Trophoblast cell (in vitro differentiated cells and primary cell): ENCODE measurements at regions not wholly inside any gene's neighbourhood (a gene's known extent, or its start where the extent isn't known, plus 50 kb on each side); places are given as distances from the start of the nearest gene placed in this dataset.

ENCODE experiments used
- DNase-seq, 2 donors: peaks; one replicate each; pipeline ENCODE4 v3.0.0-alpha.2; 2016
- H2AFZ ChIP-seq: 2 replicates; pipeline ENCODE4 v1.6.1; 2013; ENCODE audit warnings: low read length, moderate library complexity, mild to moderate bottlenecking; ENCODE audit not compliant: insufficient read depth, poor library complexity
- H2AK5ac ChIP-seq: 2 replicates; pipeline ENCODE4 v1.6.1; 2013; ENCODE audit warnings: mild to moderate bottlenecking, low read length
- H2BK120ac ChIP-seq: 2 replicates; pipeline ENCODE4 v1.6.1; 2013; ENCODE audit warnings: low read length, mild to moderate bottlenecking, moderate library complexity; ENCODE audit not compliant: insufficient read depth, poor library complexity
- H2BK12ac ChIP-seq: 2 replicates; pipeline ENCODE4 v1.6.1; 2013; ENCODE audit warnings: mild to moderate bottlenecking, low read length, moderate library complexity
- H2BK5ac ChIP-seq: 2 replicates; pipeline ENCODE4 v1.6.1; 2013; ENCODE audit warnings: low read length, low read depth, moderate library complexity, mild to moderate bottlenecking; ENCODE audit not compliant: poor library complexity
- H3K14ac ChIP-seq: 2 replicates; pipeline ENCODE4 v1.6.1; 2013; ENCODE audit warnings: mild to moderate bottlenecking, low read length
- H3K18ac ChIP-seq: 2 replicates; pipeline ENCODE4 v1.6.1; 2013; ENCODE audit warnings: mild to moderate bottlenecking, low read length
- H3K23ac ChIP-seq: 2 replicates; pipeline ENCODE4 v1.6.1; 2013; ENCODE audit warnings: low read length
- H3K27ac ChIP-seq: 2 replicates; pipeline ENCODE4 v1.5.1; 2013; ENCODE audit warnings: low read depth, mild to moderate bottlenecking, inconsistent platforms, low read length, moderate library complexity
- H3K27me3 ChIP-seq: 2 replicates; pipeline ENCODE4 v1.6.1; 2013; ENCODE audit warnings: inconsistent platforms, mild to moderate bottlenecking, low read length, moderate library complexity; ENCODE audit not compliant: insufficient read depth
- H3K36me3 ChIP-seq, 2 experiments: 1 replicate in 1 of 2; 2 replicates in 1 of 2; pipeline ENCODE4 v1.6.1; 2013; ENCODE audit warnings: low read length in 2 of 2, mild to moderate bottlenecking in 2 of 2, moderate library complexity in 1 of 2; ENCODE audit not compliant: insufficient read depth in 2 of 2, control insufficient read depth in 1 of 2
- H3K4ac ChIP-seq: 2 replicates; pipeline ENCODE4 v1.6.1; 2013; ENCODE audit warnings: low read depth, mild to moderate bottlenecking, low read length, moderate library complexity
- H3K4me1 ChIP-seq, 2 experiments: 1 replicate in 1 of 2; 2 replicates in 1 of 2; pipeline ENCODE4 v1.6.1; 2013; ENCODE audit warnings: low read length in 2 of 2, mild to moderate bottlenecking in 2 of 2, moderate library complexity in 1 of 2; ENCODE audit not compliant: insufficient read depth in 2 of 2, control insufficient read depth in 1 of 2
- H3K4me2 ChIP-seq: 2 replicates; pipeline ENCODE4 v1.6.1; 2013; ENCODE audit warnings: inconsistent platforms, mild to moderate bottlenecking, low read length, moderate library complexity
- H3K4me3 ChIP-seq: 2 replicates; pipeline ENCODE4 v1.5.1; 2013; ENCODE audit warnings: mild to moderate bottlenecking, low read depth, low read length, inconsistent platforms
- H3K79me1 ChIP-seq: one replicate; pipeline ENCODE4 v1.6.1; 2013; ENCODE audit warnings: low read length
- H3K79me2 ChIP-seq: 2 replicates; pipeline ENCODE4 v1.6.1; 2013; ENCODE audit warnings: low read length, mild to moderate bottlenecking; ENCODE audit not compliant: control insufficient read depth, insufficient read depth, poor library complexity
- H3K9ac ChIP-seq: 2 replicates; pipeline ENCODE4 v1.6.1; 2013; ENCODE audit warnings: mild to moderate bottlenecking, low read length
- H3K9me3 ChIP-seq: 2 replicates; pipeline ENCODE4 v1.6.1; 2013; ENCODE audit warnings: low read depth, mild to moderate bottlenecking, control low read depth, inconsistent platforms, low read length; ENCODE audit not compliant: insufficient read depth
- H4K12ac ChIP-seq: 2 replicates; pipeline ENCODE4 v1.6.1; 2013; ENCODE audit warnings: low read depth, mild to moderate bottlenecking, low read length, moderate library complexity
- H4K8ac ChIP-seq: 2 replicates; pipeline ENCODE4 v1.6.1; 2013; ENCODE audit warnings: low read depth, mild to moderate bottlenecking, low read length, moderate library complexity
- H4K91ac ChIP-seq: one replicate; pipeline ENCODE4 v1.6.1; 2013; ENCODE audit warnings: low read depth, mild to moderate bottlenecking, low read length, moderate library complexity
- WGBS: extraction: QIAGEN DNeasy Blood & Tissue Kit; methylation state at CpG from one replicate; pipeline ENCODE4 v1.1.7; 2013; ENCODE audit warnings: missing lambda C conversion rate; ENCODE audit not compliant: insufficient read length, insufficient coverage; ENCODE audit errors: extremely low coverage; 5-methylcytosine and 5-hydroxymethylcytosine counted together

- H2BK120ac ChIP-seq, result no peak overlapping the region
- H3K4me3 ChIP-seq, result no peak overlapping the region
- H2AK5ac ChIP-seq, result no peak overlapping the region
- no peak overlapping the region for H3K23ac ChIP-seq
- no peak overlapping the region for H3K9ac ChIP-seq
- H2BK5ac ChIP-seq, result no peak overlapping the region
- H3K79me2 ChIP-seq, result no peaks in the 10 kb centered on the region
- H3K79me1 ChIP-seq, result no peaks in the 10 kb centered on the region
- no peak overlapping the region for H3K4ac ChIP-seq
- no peaks in the 10 kb centered on the region for H3K4me1 ChIP-seq
- H2BK12ac ChIP-seq, result no peak overlapping the region
- H2AFZ ChIP-seq, result no peak overlapping the region
- H3K27me3 ChIP-seq, result no peaks in the 10 kb centered on the region
- WGBS, result no CpG with 5 or more reads among the region's 4 CpGs
- H3K4me2 ChIP-seq, result no peak overlapping the region
- no peak overlapping the region for H4K8ac ChIP-seq
- DNase-seq, result no peak
- no peaks in the 10 kb centered on the region for H3K9me3 ChIP-seq
- no peak overlapping the region for H4K12ac ChIP-seq
- H3K36me3 ChIP-seq, result no peaks in the 10 kb centered on the region
- no peak overlapping the region for H3K14ac ChIP-seq
- H4K91ac ChIP-seq, result no peak overlapping the region
- no peak overlapping the region for H3K18ac ChIP-seq
- H3K27ac ChIP-seq, result no peak overlapping the region
Observed at GRCh38 chr5:10115669-10116068, 134.0 kb downstream of the ATPSCKMT start.

- Histone ChIP-seq H3K9ac (no peak overlapping the region), H3K79me1 (no peaks in the 10 kb centered on the region), H4K91ac (no peak overlapping the region), H3K27me3 (no peaks in the 10 kb centered on the region), H3K36me3 (no peaks in the 10 kb centered on the region), H3K18ac (no peak overlapping the region), H2BK120ac (no peak overlapping the region), H3K9me3 (no peaks in the 10 kb centered on the region), H3K27ac (no peak overlapping the region), H2AFZ (no peak overlapping the region), H3K4ac (no peak overlapping the region), H2AK5ac (no peak overlapping the region), H3K4me3 (no peak overlapping the region), H2BK12ac (no peak overlapping the region), H3K14ac (no peak overlapping the region), H3K4me2 (no peak overlapping the region), H3K4me1 (no peaks in the 10 kb centered on the region), H4K8ac (no peak overlapping the region), H4K12ac (no peak overlapping the region), H2BK5ac (no peak overlapping the region), H3K23ac (no peak overlapping the region), H3K79me2 (no peaks in the 10 kb centered on the region)
- DNase-seq, result peak; percentile 13 to 48
- no CpG with 5 or more reads among the region's 7 CpGs for WGBS
Observed at GRCh38 chr5:10111571-10111970, 138.1 kb downstream of the ATPSCKMT start.

- no peak overlapping the region for H3K18ac ChIP-seq
- no peaks in the 10 kb centered on the region for H3K36me3 ChIP-seq
- no peaks in the 10 kb centered on the region for H3K27me3 ChIP-seq
- H2AK5ac ChIP-seq, result no peak overlapping the region
- H2BK5ac ChIP-seq, result no peak overlapping the region
- no peak overlapping the region for H3K23ac ChIP-seq
- no peak overlapping the region for H3K14ac ChIP-seq
- no peak overlapping the region for H2AFZ ChIP-seq
- H3K79me2 ChIP-seq, result no peaks in the 10 kb centered on the region
- H3K79me1 ChIP-seq, result no peaks in the 10 kb centered on the region
- no peak overlapping the region for H2BK120ac ChIP-seq
- no peak overlapping the region for H4K91ac ChIP-seq
- no peaks in the 10 kb centered on the region for H3K4me1 ChIP-seq
- no peak overlapping the region for H3K9ac ChIP-seq
- no peaks in the 10 kb centered on the region for H3K9me3 ChIP-seq
- no peak overlapping the region for H4K12ac ChIP-seq
- H3K4me3 ChIP-seq, result no peak overlapping the region
- no peak for DNase-seq
- H3K4ac ChIP-seq, result no peak overlapping the region
- no peak overlapping the region for H3K27ac ChIP-seq
- no peak overlapping the region for H4K8ac ChIP-seq
- no CpG with 5 or more reads among the region's 10 CpGs for WGBS
- no peak overlapping the region for H3K4me2 ChIP-seq
- no peak overlapping the region for H2BK12ac ChIP-seq
Observed at GRCh38 chr5:10110228-10110627, 139.5 kb downstream of the ATPSCKMT start.

GRCh38 chr5:10109299-10109698 is 140.4 kb downstream of the ATPSCKMT start:
- H4K12ac ChIP-seq, result no peak overlapping the region
- WGBS, result no CpG with 5 or more reads among the region's 7 CpGs
- H2BK5ac ChIP-seq, result no peak overlapping the region
- no peaks in the 10 kb centered on the region for H3K79me1 ChIP-seq
- no peak overlapping the region for H3K27ac ChIP-seq
- H4K8ac ChIP-seq, result no peak overlapping the region
- no peaks in the 10 kb centered on the region for H3K9me3 ChIP-seq
- no peak for DNase-seq
- no peak overlapping the region for H2AK5ac ChIP-seq
- H3K36me3 ChIP-seq, result no peaks in the 10 kb centered on the region
- no peak overlapping the region for H3K4me2 ChIP-seq
- H4K91ac ChIP-seq, result no peak overlapping the region
- no peak overlapping the region for H3K14ac ChIP-seq
- H3K4ac ChIP-seq, result no peak overlapping the region
- H3K4me3 ChIP-seq, result no peak overlapping the region
- no peaks in the 10 kb centered on the region for H3K79me2 ChIP-seq
- H2BK120ac ChIP-seq, result no peak overlapping the region
- H2BK12ac ChIP-seq, result no peak overlapping the region
- H3K23ac ChIP-seq, result no peak overlapping the region
- H3K18ac ChIP-seq, result no peak overlapping the region
- no peak overlapping the region for H3K9ac ChIP-seq
- no peaks in the 10 kb centered on the region for H3K4me1 ChIP-seq
- no peaks in the 10 kb centered on the region for H3K27me3 ChIP-seq
- no peak overlapping the region for H2AFZ ChIP-seq
